H9 (cell line): ENCODE measurements at regions not wholly inside any gene's neighbourhood (a gene's known extent, or its start where the extent isn't known, plus 50 kb on each side); places are given as distances from the start of the nearest gene placed in this dataset.

ENCODE experiments used
- DNase-seq: peaks from one replicate; pipeline ENCODE4 v3.0.0-alpha.2; 2017
- H2AFZ ChIP-seq: one replicate; pipeline ENCODE4 v1.6.1; 2013; ENCODE audit warnings: mild to moderate bottlenecking, low read length, control low read depth, moderate library complexity
- H2AK5ac ChIP-seq: 2 replicates; pipeline ENCODE4 v1.6.1; 2013; ENCODE audit warnings: low read length, control low read depth, mixed read lengths; ENCODE audit not compliant: insufficient read length
- H2BK120ac ChIP-seq: one replicate; pipeline ENCODE4 v1.6.1; 2013; ENCODE audit warnings: low read depth, mild to moderate bottlenecking, low read length, control low read depth, inconsistent platforms; ENCODE audit not compliant: poor library complexity, severe bottlenecking
- H2BK12ac ChIP-seq: 2 replicates; pipeline ENCODE4 v1.6.1; 2013; ENCODE audit warnings: low read length, control low read depth, mixed read lengths, low read depth; ENCODE audit not compliant: insufficient read length
- H2BK15ac ChIP-seq: 2 replicates; pipeline ENCODE4 v1.6.1; 2013; ENCODE audit warnings: low read depth, low read length, control low read depth
- H2BK20ac ChIP-seq: one replicate; pipeline ENCODE4 v1.6.1; 2013; ENCODE audit warnings: low read depth, mild to moderate bottlenecking, low read length, control low read depth, inconsistent platforms; ENCODE audit not compliant: poor library complexity, severe bottlenecking
- H2BK5ac ChIP-seq: 2 replicates; pipeline ENCODE4 v1.6.1; 2013; ENCODE audit warnings: low read length, control low read depth, mixed read lengths; ENCODE audit not compliant: insufficient read length
- H3K14ac ChIP-seq: 2 replicates; pipeline ENCODE4 v1.6.1; 2013; ENCODE audit warnings: low read length, control low read depth; ENCODE audit not compliant: insufficient read depth
- H3K18ac ChIP-seq: 2 replicates; pipeline ENCODE4 v1.6.1; 2013; ENCODE audit warnings: low read depth, mild to moderate bottlenecking, mixed read lengths, low read length, control low read depth; ENCODE audit not compliant: insufficient read length
- H3K23ac ChIP-seq: 2 replicates; pipeline ENCODE4 v1.6.1; 2013; ENCODE audit warnings: low read length, control low read depth, mixed read lengths, low read depth; ENCODE audit not compliant: insufficient read length
- H3K23me2 ChIP-seq: 2 replicates; pipeline ENCODE4 v1.6.1; 2013; ENCODE audit warnings: low read depth, mild to moderate bottlenecking, mixed read lengths, low read length, control low read depth; ENCODE audit not compliant: insufficient read length, poor library complexity, severe bottlenecking
- H3K27ac ChIP-seq: 2 replicates; pipeline ENCODE4 v1.5.1; 2013; ENCODE audit warnings: low read length, control low read depth, mixed read lengths, low read depth; ENCODE audit not compliant: insufficient read length
- H3K27me3 ChIP-seq: 2 replicates; pipeline ENCODE4 v1.6.1; 2013; ENCODE audit warnings: low read length, control low read depth, inconsistent platforms; ENCODE audit not compliant: insufficient read depth
- H3K4ac ChIP-seq: 2 replicates; pipeline ENCODE4 v1.6.1; 2013; ENCODE audit warnings: low read depth, mild to moderate bottlenecking, control low read depth, inconsistent platforms, low read length, moderate library complexity
- H3K4me1 ChIP-seq: 2 replicates; pipeline ENCODE4 v1.6.1; 2013; ENCODE audit warnings: low read length, control low read depth, inconsistent platforms; ENCODE audit not compliant: insufficient read depth
- H3K4me2 ChIP-seq: 2 replicates; pipeline ENCODE4 v1.6.1; 2013; ENCODE audit warnings: low read length, control low read depth, mixed read lengths; ENCODE audit not compliant: insufficient read length, insufficient read depth
- H3K56ac ChIP-seq: 2 replicates; pipeline ENCODE4 v1.6.1; 2013; ENCODE audit warnings: low read depth, mild to moderate bottlenecking, mixed read lengths, low read length, control low read depth; ENCODE audit not compliant: insufficient read length
- H3K79me1 ChIP-seq: 2 replicates; pipeline ENCODE4 v1.6.1; 2013; ENCODE audit warnings: low read depth, mild to moderate bottlenecking, moderate library complexity, low read length, control low read depth, inconsistent platforms; ENCODE audit not compliant: insufficient read depth, poor library complexity, severe bottlenecking
- H3K79me2 ChIP-seq: 2 replicates; pipeline ENCODE4 v1.6.1; 2013; ENCODE audit warnings: low read length, control low read depth, inconsistent platforms; ENCODE audit not compliant: insufficient read depth
- H3K9ac ChIP-seq: 2 replicates; pipeline ENCODE4 v1.6.1; 2013; ENCODE audit warnings: low read length, control low read depth, mixed read lengths; ENCODE audit not compliant: insufficient read length; ENCODE audit errors: extremely low read depth
- H3K9me3 ChIP-seq: one replicate; pipeline ENCODE4 v1.6.1; 2013; ENCODE audit warnings: low read depth, low read length, inconsistent platforms; ENCODE audit not compliant: control insufficient read depth
- H3T11ph ChIP-seq: one replicate; pipeline ENCODE4 v1.6.1; 2013; ENCODE audit warnings: mild to moderate bottlenecking, low read length, control low read depth, inconsistent platforms
- H4K20me1 ChIP-seq: one replicate; pipeline ENCODE4 v1.6.1; 2013; ENCODE audit not compliant: control insufficient read depth, insufficient read length, insufficient read depth
- H4K5ac ChIP-seq: 2 replicates; pipeline ENCODE4 v1.6.1; 2013; ENCODE audit warnings: low read depth, mild to moderate bottlenecking, mixed read lengths, low read length, control low read depth; ENCODE audit not compliant: insufficient read length
- H4K8ac ChIP-seq: replicated peaks from 2 replicates; pipeline ENCODE4 v1.6.1; 2013; ENCODE audit warnings: low read length, control low read depth, mixed read lengths, low read depth; ENCODE audit not compliant: insufficient read length
- H4K91ac ChIP-seq: 2 replicates; pipeline ENCODE4 v1.6.1; 2013; ENCODE audit warnings: low read depth, mild to moderate bottlenecking, moderate library complexity, mixed read lengths, low read length, control low read depth; ENCODE audit not compliant: insufficient read length
- H3K27ac Mint-ChIP-seq, 3 experiments: 2 replicates in 2 of 3; 3 replicates in 1 of 3; pipeline ENCODE4 v1.8.0; 2020 to 2021; ENCODE audit warnings: mixed read lengths in 3 of 3, mild to moderate bottlenecking in 1 of 3, moderate library complexity in 1 of 3
- H3K27me3 Mint-ChIP-seq: 2 replicates; pipeline ENCODE4 v1.8.0; 2021; ENCODE audit warnings: low read depth, mild to moderate bottlenecking, moderate library complexity, mixed read lengths
- H3K36me3 Mint-ChIP-seq, 3 experiments: 2 replicates in 2 of 3; 3 replicates in 1 of 3; pipeline ENCODE4 v1.8.0; 2020 to 2021; ENCODE audit warnings: low read depth in 3 of 3, mixed read lengths in 3 of 3; ENCODE audit not compliant: insufficient read depth in 1 of 3
- H3K4me1 Mint-ChIP-seq, 2 experiments: 2 replicates each; pipeline ENCODE4 v1.8.0; 2020; ENCODE audit warnings: mixed read lengths in 2 of 2
- H3K4me3 Mint-ChIP-seq, 2 experiments: 2 replicates in 1 of 2; 3 replicates in 1 of 2; pipeline ENCODE4 v1.8.0; 2020 to 2021; ENCODE audit warnings: mild to moderate bottlenecking in 2 of 2, mixed read lengths in 2 of 2, moderate library complexity in 1 of 2
- H3K9me3 Mint-ChIP-seq, 2 experiments: 2 replicates in 1 of 2; 3 replicates in 1 of 2; pipeline ENCODE4 v1.8.0; 2020; ENCODE audit warnings: mild to moderate bottlenecking in 2 of 2, mixed read lengths in 2 of 2, moderate library complexity in 1 of 2
- CTCF ChIP-seq: fragments of 200-600 bp; sonication (generic); conservative IDR thresholded peaks from 3 replicates; pipeline ENCODE4 v1.8.0; 2021; ENCODE audit warnings: antibody characterized with exemption, mild to moderate bottlenecking
- WGBS: extraction: QIAGEN DNeasy Blood & Tissue Kit; methylation state at CpG from one replicate; pipeline ENCODE4 v1.1.7; 2013; ENCODE audit warnings: missing lambda C conversion rate, low lambda C conversion rate, mixed read lengths; ENCODE audit not compliant: insufficient read length; ENCODE audit errors: extremely low coverage; 5-methylcytosine and 5-hydroxymethylcytosine counted together

- DNase-seq: no peak
Measured at GRCh38 chr3:148034353-148034752, 625.2 kb downstream of the ZIC1 start.

More at GRCh38 chr3:148034353-148034752, 625.2 kb downstream of the ZIC1 start:
- no peak overlapping the region for H2BK120ac ChIP-seq
- no peaks in the 10 kb centered on the region for H3K79me2 ChIP-seq
- Mint-ChIP-seq H3K27ac (no peak overlapping the region), H3K4me3 (no peak overlapping the region), H3K36me3 (no peaks in the 10 kb centered on the region), H3K4me1 (peaks cover 8 to 13% of the 10 kb centered on the region in 2 experiments), H3K27me3 (no peaks in the 10 kb centered on the region), H3K9me3 (no peaks in the 10 kb centered on the region)
- no peak overlapping the region for H3K27ac ChIP-seq
- no peak overlapping the region for H4K8ac ChIP-seq
- no peak overlapping the region for H3K9ac ChIP-seq
- no peak overlapping the region for H2AK5ac ChIP-seq
- no peaks in the 10 kb centered on the region for H3K23me2 ChIP-seq
- no peak overlapping the region for H3K56ac ChIP-seq
- no peak overlapping the region for H2AFZ ChIP-seq
- no CpG with 5 or more reads among the region's 3 CpGs for WGBS
- no peaks in the 10 kb centered on the region for H4K20me1 ChIP-seq
- H2BK15ac ChIP-seq: no peak overlapping the region
- no peak overlapping the region for H3K23ac ChIP-seq
- H2BK12ac ChIP-seq: no peak overlapping the region
- no peak overlapping the region for H2BK5ac ChIP-seq
- H3K18ac ChIP-seq: no peak overlapping the region
- no peaks in the 10 kb centered on the region for H3K79me1 ChIP-seq
- no peak for TF ChIP-seq CTCF
- H3T11ph ChIP-seq: no peak overlapping the region
- H3K14ac ChIP-seq: no peak overlapping the region
- no peak overlapping the region for H3K4ac ChIP-seq
- H3K27me3 ChIP-seq: no peaks in the 10 kb centered on the region
- no peak overlapping the region for H3K4me2 ChIP-seq
- no peaks in the 10 kb centered on the region for H3K4me1 ChIP-seq
- no peaks in the 10 kb centered on the region for H3K9me3 ChIP-seq
- no peak overlapping the region for H4K5ac ChIP-seq
- no peak overlapping the region for H4K91ac ChIP-seq
- H2BK20ac ChIP-seq: no peak overlapping the region
